Neural progenitor cell (in vitro differentiated cells): ENCODE measurements at regions not wholly inside any gene's neighbourhood (a gene's known extent, or its start where the extent isn't known, plus 50 kb on each side); places are given as distances from the start of the nearest gene placed in this dataset.

Experiments used
- EZH2 ChIP-seq: fragments of 200-600 bp; sonication (generic); IDR thresholded peaks from 2 replicates; pipeline ENCODE4 v1.6.1; 2017; ENCODE audit warnings: antibody characterized with exemption, mild to moderate bottlenecking, moderate library complexity
- TF ChIP-seq, protein P1 (sequence below): fragments of 200-600 bp; sonication (generic); IDR thresholded peaks from 2 replicates; pipeline ENCODE4 v1.5.1; 2017; ENCODE audit warnings: antibody characterized with exemption, mild to moderate bottlenecking

DNA sequence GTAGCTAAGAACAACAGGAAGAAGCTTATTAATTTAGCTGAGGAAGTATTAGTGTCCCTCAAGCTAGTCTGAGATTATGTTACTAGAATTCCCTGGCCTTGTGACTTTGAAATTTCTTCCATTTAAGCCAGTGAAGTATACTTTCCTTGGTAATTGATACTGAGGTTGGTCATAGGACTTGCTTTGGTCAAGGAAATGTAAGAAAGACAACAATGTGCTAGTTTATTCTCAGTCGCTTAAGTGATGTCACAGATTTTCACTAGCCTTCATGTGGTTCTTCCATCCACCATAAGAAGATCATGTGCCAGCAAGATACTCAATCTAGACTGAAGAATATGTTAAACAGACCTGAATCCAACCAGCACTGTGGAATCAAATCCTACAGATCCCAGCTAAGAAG is 1140.1 kb downstream of the TECRL start:
- TF ChIP-seq, protein P1, sequence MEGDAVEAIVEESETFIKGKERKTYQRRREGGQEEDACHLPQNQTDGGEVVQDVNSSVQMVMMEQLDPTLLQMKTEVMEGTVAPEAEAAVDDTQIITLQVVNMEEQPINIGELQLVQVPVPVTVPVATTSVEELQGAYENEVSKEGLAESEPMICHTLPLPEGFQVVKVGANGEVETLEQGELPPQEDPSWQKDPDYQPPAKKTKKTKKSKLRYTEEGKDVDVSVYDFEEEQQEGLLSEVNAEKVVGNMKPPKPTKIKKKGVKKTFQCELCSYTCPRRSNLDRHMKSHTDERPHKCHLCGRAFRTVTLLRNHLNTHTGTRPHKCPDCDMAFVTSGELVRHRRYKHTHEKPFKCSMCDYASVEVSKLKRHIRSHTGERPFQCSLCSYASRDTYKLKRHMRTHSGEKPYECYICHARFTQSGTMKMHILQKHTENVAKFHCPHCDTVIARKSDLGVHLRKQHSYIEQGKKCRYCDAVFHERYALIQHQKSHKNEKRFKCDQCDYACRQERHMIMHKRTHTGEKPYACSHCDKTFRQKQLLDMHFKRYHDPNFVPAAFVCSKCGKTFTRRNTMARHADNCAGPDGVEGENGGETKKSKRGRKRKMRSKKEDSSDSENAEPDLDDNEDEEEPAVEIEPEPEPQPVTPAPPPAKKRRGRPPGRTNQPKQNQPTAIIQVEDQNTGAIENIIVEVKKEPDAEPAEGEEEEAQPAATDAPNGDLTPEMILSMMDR = no peak
- no peak for TF ChIP-seq EZH2
